CD4-positive, alpha-beta T cell (primary cell): ENCODE measurements at regions not wholly inside any gene's neighbourhood (a gene's known extent, or its start where the extent isn't known, plus 50 kb on each side); places are given as distances from the start of the nearest gene placed in this dataset.

Experiments
- ATAC-seq: fragments of 200-7000 bp; cut with Tn5 transposase; one replicate; pipeline ENCODE4 v1.10.0; 2022; ENCODE audit warnings: mild to moderate bottlenecking; ENCODE audit not compliant: poor library complexity
- CTCF ChIA-PET: fragments of 350-600 bp; sonication (Branson Sonifier 250); formaldehyde crosslinking; loops from one replicate; lab custom pipeline; 2021; ENCODE audit warnings: antibody characterized with exemption, inconsistent platforms; lab: Charles Lee
- POLR2A ChIA-PET: fragments of 350-600 bp; sonication (Branson Sonifier 250); formaldehyde crosslinking; loops from one replicate; lab custom pipeline; 2021; ENCODE audit warnings: antibody characterized with exemption, inconsistent platforms; lab: Charles Lee
- DNase-seq, 14 experiments: peaks; one replicate each; pipeline ENCODE4 v3.0.0-alpha.2; 2013 to 2020; ENCODE audit warnings: mixed read lengths in 2 of 14
- H3K27ac ChIP-seq, 2 donors: one replicate each; pipeline versions ENCODE4 v1.5.1 to v1.7.0; 2013; ENCODE audit warnings: low read length in 2 of 2, low read depth in 1 of 2, mild to moderate bottlenecking in 1 of 2
- H3K27me3 ChIP-seq, 2 experiments: 1 replicate in 1 of 2; 2 replicates in 1 of 2; pipeline versions ENCODE4 v1.6.1 to v1.7.0; 2013; ENCODE audit warnings: low read length in 2 of 2, control low read depth in 1 of 2, mild to moderate bottlenecking in 1 of 2, moderate library complexity in 1 of 2; ENCODE audit not compliant: insufficient read depth in 2 of 2, control insufficient read depth in 1 of 2
- H3K36me3 ChIP-seq: one replicate; pipeline ENCODE4 v1.6.1; 2013; ENCODE audit warnings: low read length, control low read depth; ENCODE audit not compliant: insufficient read depth
- H3K4me1 ChIP-seq: one replicate; pipeline ENCODE4 v1.6.1; 2013; ENCODE audit warnings: low read length, control low read depth; ENCODE audit not compliant: insufficient read depth
- H3K4me3 ChIP-seq: one replicate; pipeline ENCODE4 v1.5.1; 2013; ENCODE audit warnings: mild to moderate bottlenecking, low read length, moderate library complexity
- H3K9me3 ChIP-seq, 2 experiments: 1 replicate in 1 of 2; 2 replicates in 1 of 2; pipeline versions ENCODE4 v1.6.1 to v1.7.0; 2013; ENCODE audit warnings: low read length in 2 of 2, mild to moderate bottlenecking in 2 of 2, control low read depth in 1 of 2, moderate library complexity in 1 of 2; ENCODE audit not compliant: control insufficient read depth in 1 of 2, insufficient read depth in 1 of 2
- H3K27ac Mint-ChIP-seq: one replicate; pipeline ENCODE4 v1.8.0; 2020; ENCODE audit warnings: mixed read lengths
- H3K27me3 Mint-ChIP-seq: one replicate; pipeline ENCODE4 v1.8.0; 2021; ENCODE audit warnings: mixed read lengths
- H3K36me3 Mint-ChIP-seq: one replicate; pipeline ENCODE4 v1.8.0; 2021; ENCODE audit warnings: low read depth, mixed read lengths
- H3K4me1 Mint-ChIP-seq: one replicate; pipeline ENCODE4 v1.8.0; 2021; ENCODE audit warnings: low read depth, mixed read lengths
- H3K4me3 Mint-ChIP-seq: one replicate; pipeline ENCODE4 v1.8.0; 2020; ENCODE audit warnings: mild to moderate bottlenecking, mixed read lengths
- H3K9me3 Mint-ChIP-seq: one replicate; pipeline ENCODE4 v1.8.0; 2020; ENCODE audit warnings: mixed read lengths
- CTCF ChIP-seq: fragments of 200-600 bp; IDR thresholded peaks from one replicate; pipeline ENCODE4 v1.8.0; 2022; ENCODE audit warnings: antibody characterized with exemption, mild to moderate bottlenecking
- intact Hi-C, 2 experiments: fragments of 100-400 bp; cut with DNase I in 1 of 2; cut with micrococcal nuclease in 1 of 2; formaldehyde crosslinking; loops; one replicate each; pipeline versions ENCODE4 v1.15.1 to v1.9.0; 2023 to 2025; cut with DNase I, micrococcal nuclease

GRCh38 chr6:9308284-9308683, 872.9 kb upstream of the SLC35B3 start:
- no peak for ATAC-seq
- CTCF ChIA-PET = no interaction called here
- TF ChIP-seq CTCF = no peak
- H3K9me3 ChIP-seq = peaks cover 0 to 8% of the 10 kb centered on the region in 2 experiments
- H3K9me3 Mint-ChIP-seq = no peaks in the 10 kb centered on the region
- no peaks in the 10 kb centered on the region for H3K4me1 Mint-ChIP-seq
- DNase-seq = no peak
- H3K27ac ChIP-seq = no peak overlapping the region
- POLR2A ChIA-PET = no interaction called here
- no peaks in the 10 kb centered on the region for H3K36me3 ChIP-seq
- intact Hi-C loops = no loop called here
- H3K4me3 Mint-ChIP-seq = no peak overlapping the region
- H3K27me3 ChIP-seq = no peaks in the 10 kb centered on the region
- H3K27ac Mint-ChIP-seq = no peak overlapping the region
- no peaks in the 10 kb centered on the region for H3K27me3 Mint-ChIP-seq
- no peak overlapping the region for H3K4me3 ChIP-seq
- no peaks in the 10 kb centered on the region for H3K36me3 Mint-ChIP-seq
- no peaks in the 10 kb centered on the region for H3K4me1 ChIP-seq

GRCh38 chr6:9307786-9308185, 872.4 kb upstream of the SLC35B3 start:
- Histone ChIP-seq H3K36me3 (no peaks in the 10 kb centered on the region), H3K27me3 (no peaks in the 10 kb centered on the region), H3K4me1 (no peaks in the 10 kb centered on the region), H3K9me3 (peaks cover 0 to 8% of the 10 kb centered on the region in 2 experiments), H3K4me3 (no peak overlapping the region), H3K27ac (no peak overlapping the region)
- H3K4me1 Mint-ChIP-seq = no peaks in the 10 kb centered on the region
- CTCF ChIA-PET = no interaction called here
- no peak overlapping the region for H3K27ac Mint-ChIP-seq
- no peak for TF ChIP-seq CTCF
- DNase-seq = no peak
- H3K4me3 Mint-ChIP-seq = no peak overlapping the region
- H3K36me3 Mint-ChIP-seq = no peaks in the 10 kb centered on the region
- POLR2A ChIA-PET = no interaction called here
- intact Hi-C loops = no loop called here
- no peaks in the 10 kb centered on the region for H3K9me3 Mint-ChIP-seq
- ATAC-seq = no peak
- no peaks in the 10 kb centered on the region for H3K27me3 Mint-ChIP-seq

GRCh38 chr6:9307187-9307586, 871.8 kb upstream of the SLC35B3 start:
- H3K36me3 ChIP-seq = no peaks in the 10 kb centered on the region
- ChIA-PET POLR2A (no interaction called here), CTCF (no interaction called here)
- Mint-ChIP-seq H3K36me3 (no peaks in the 10 kb centered on the region), H3K4me1 (no peaks in the 10 kb centered on the region), H3K4me3 (no peak overlapping the region), H3K27ac (no peak overlapping the region), H3K9me3 (no peaks in the 10 kb centered on the region), H3K27me3 (no peaks in the 10 kb centered on the region)
- no peaks in the 10 kb centered on the region for H3K27me3 ChIP-seq
- peaks cover 0 to 8% of the 10 kb centered on the region in 2 experiments for H3K9me3 ChIP-seq
- intact Hi-C loops = no loop called here
- no peak overlapping the region for H3K4me3 ChIP-seq
- DNase-seq (no peak), ATAC-seq (no peak)
- no peaks in the 10 kb centered on the region for H3K4me1 ChIP-seq
- no peak for TF ChIP-seq CTCF
- no peak overlapping the region for H3K27ac ChIP-seq
